HG03520 (cell line): ENCODE measurements at regions not wholly inside any gene's neighbourhood (a gene's known extent, or its start where the extent isn't known, plus 50 kb on each side); places are given as distances from the start of the nearest gene placed in this dataset.

Source experiments
- ATAC-seq: cut with Tn5 transposase; IDR thresholded peaks from one replicate; pipeline ENCODE4 v1.9.1; 2021; ENCODE audit warnings: mild to moderate bottlenecking, moderate library complexity; ENCODE audit not compliant: unreplicated experiment

- ATAC-seq: no peak
Observed at GRCh38 chr3:117161816-117162215, 452.2 kb downstream of the TUSC7 start.

- no peak for ATAC-seq
Observed at GRCh38 chr3:117165176-117165575, 455.6 kb downstream of the TUSC7 start.

GRCh38 chr3:117165601-117166051, 456.0 kb downstream of the TUSC7 start:
- ATAC-seq: no peak

GRCh38 chr3:117168896-117169295, 459.3 kb downstream of the TUSC7 start:
- ATAC-seq: no peak

- no peak for ATAC-seq
Observed at GRCh38 chr3:117170094-117170493, 460.5 kb downstream of the TUSC7 start.

GRCh38 chr3:117171124-117171523, 461.5 kb downstream of the TUSC7 start:
- ATAC-seq: no peak

GRCh38 chr3:117172426-117172825, 462.8 kb downstream of the TUSC7 start:
- no peak for ATAC-seq

- ATAC-seq: no peak
Observed at GRCh38 chr3:117181222-117181621, 471.6 kb downstream of the TUSC7 start.

- ATAC-seq: no peak
Observed at GRCh38 chr3:117184574-117184973, 475.0 kb downstream of the TUSC7 start.

GRCh38 chr3:117191245-117191644, 481.7 kb downstream of the TUSC7 start:
- no peak for ATAC-seq

GRCh38 chr3:117192888-117193287, 483.3 kb downstream of the TUSC7 start:
- ATAC-seq: no peak

- no peak for ATAC-seq
Observed at GRCh38 chr3:117193390-117193789, 483.8 kb downstream of the TUSC7 start.

- ATAC-seq: no peak
Observed at GRCh38 chr3:117195034-117195433, 485.5 kb downstream of the TUSC7 start.

GRCh38 chr3:117200962-117201361, 491.4 kb downstream of the TUSC7 start:
- ATAC-seq: no peak

GRCh38 chr3:117201901-117202774, 492.6 kb downstream of the TUSC7 start:
- ATAC-seq: no peak

GRCh38 chr3:117217355-117217754, 507.8 kb downstream of the TUSC7 start:
- ATAC-seq: no peak

- ATAC-seq: no peak
Observed at GRCh38 chr3:117217760-117218316, 508.3 kb downstream of the TUSC7 start.

- no peak for ATAC-seq
Observed at GRCh38 chr3:117218641-117219048, 509.1 kb downstream of the TUSC7 start.

GRCh38 chr3:117219296-117219695, 509.7 kb downstream of the TUSC7 start:
- no peak for ATAC-seq

GRCh38 chr3:117226932-117227331, 517.4 kb downstream of the TUSC7 start:
- no peak for ATAC-seq

- ATAC-seq: no peak
Observed at GRCh38 chr3:117228466-117228865, 518.9 kb downstream of the TUSC7 start.

GRCh38 chr3:117230924-117231323, 521.3 kb downstream of the TUSC7 start:
- no peak for ATAC-seq
